Skeletal muscle tissue (tissue), 3 donors: ENCODE measurements at regions not wholly inside any gene's neighbourhood (a gene's known extent, or its start where the extent isn't known, plus 50 kb on each side); places are given as distances from the start of the nearest gene placed in this dataset.

Source experiments
- H3K27ac ChIP-seq: one replicate; pipeline ENCODE4 v1.7.0; 2013; ENCODE audit warnings: mild to moderate bottlenecking, low read depth, low read length, inconsistent platforms
- H3K27me3 ChIP-seq, 3 donors: one replicate each; pipeline ENCODE4 v1.7.0; 2013; ENCODE audit warnings: low read length in 3 of 3; ENCODE audit not compliant: control insufficient read depth in 3 of 3, insufficient read depth in 3 of 3
- H3K36me3 ChIP-seq, 3 donors: one replicate each; pipeline ENCODE4 v1.7.0; 2013; ENCODE audit warnings: low read length in 3 of 3; ENCODE audit not compliant: control insufficient read depth in 3 of 3, insufficient read depth in 3 of 3
- H3K4me1 ChIP-seq, 3 donors: one replicate each; pipeline ENCODE4 v1.7.0; 2013; ENCODE audit warnings: low read length in 3 of 3, mild to moderate bottlenecking in 3 of 3; ENCODE audit not compliant: control insufficient read depth in 3 of 3, insufficient read depth in 3 of 3
- H3K4me3 ChIP-seq, 3 donors: one replicate each; pipeline ENCODE4 v1.7.0; 2013; ENCODE audit warnings: low read length in 3 of 3
- H3K9ac ChIP-seq, 3 donors: one replicate each; pipeline ENCODE4 v1.7.0; 2013; ENCODE audit warnings: low read length in 3 of 3, mild to moderate bottlenecking in 3 of 3, moderate library complexity in 2 of 3, low read depth in 1 of 3
- H3K9me3 ChIP-seq, 3 donors: one replicate each; pipeline ENCODE4 v1.7.0; 2013; ENCODE audit warnings: low read length in 3 of 3; ENCODE audit not compliant: control insufficient read depth in 3 of 3
- donor health status: Osteomylitis.

GRCh38 chr10:28147706-28148105 lies 148.8 kb upstream of the ODAD2 start:
- Histone ChIP-seq H3K9me3 (no peaks in the 10 kb centered on the region), H3K27me3 (no peaks in the 10 kb centered on the region), H3K36me3 (no peaks in the 10 kb centered on the region), H3K4me1 (no peaks in the 10 kb centered on the region), H3K4me3 (no peak overlapping the region), H3K9ac (no peak overlapping the region), H3K27ac (no peak overlapping the region)

DNA sequence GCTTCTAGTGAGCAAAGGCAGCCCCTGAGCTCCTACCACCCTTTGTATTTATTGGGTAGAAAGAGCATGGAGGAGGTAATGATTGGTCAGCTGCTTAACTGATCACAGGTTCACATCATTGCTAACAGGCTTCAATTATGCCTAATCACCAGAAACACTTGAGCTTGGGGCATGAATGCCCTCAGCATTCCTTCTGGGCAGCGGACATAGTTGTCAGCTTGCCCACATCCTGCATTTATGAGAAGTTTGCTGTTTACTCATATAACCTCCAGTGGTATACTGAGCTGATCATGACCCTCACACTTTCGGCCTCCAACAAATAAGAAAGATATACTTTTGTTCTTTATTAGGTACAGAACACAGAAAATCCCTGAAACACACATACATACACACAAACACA lies 140.3 kb upstream of the ODAD2 start:
- Histone ChIP-seq H3K9me3 (no peaks in the 10 kb centered on the region), H3K4me1 (no peaks in the 10 kb centered on the region), H3K9ac (no peak overlapping the region), H3K36me3 (no peaks in the 10 kb centered on the region), H3K4me3 (no peak overlapping the region), H3K27me3 (no peaks in the 10 kb centered on the region), H3K27ac (no peak overlapping the region)

DNA sequence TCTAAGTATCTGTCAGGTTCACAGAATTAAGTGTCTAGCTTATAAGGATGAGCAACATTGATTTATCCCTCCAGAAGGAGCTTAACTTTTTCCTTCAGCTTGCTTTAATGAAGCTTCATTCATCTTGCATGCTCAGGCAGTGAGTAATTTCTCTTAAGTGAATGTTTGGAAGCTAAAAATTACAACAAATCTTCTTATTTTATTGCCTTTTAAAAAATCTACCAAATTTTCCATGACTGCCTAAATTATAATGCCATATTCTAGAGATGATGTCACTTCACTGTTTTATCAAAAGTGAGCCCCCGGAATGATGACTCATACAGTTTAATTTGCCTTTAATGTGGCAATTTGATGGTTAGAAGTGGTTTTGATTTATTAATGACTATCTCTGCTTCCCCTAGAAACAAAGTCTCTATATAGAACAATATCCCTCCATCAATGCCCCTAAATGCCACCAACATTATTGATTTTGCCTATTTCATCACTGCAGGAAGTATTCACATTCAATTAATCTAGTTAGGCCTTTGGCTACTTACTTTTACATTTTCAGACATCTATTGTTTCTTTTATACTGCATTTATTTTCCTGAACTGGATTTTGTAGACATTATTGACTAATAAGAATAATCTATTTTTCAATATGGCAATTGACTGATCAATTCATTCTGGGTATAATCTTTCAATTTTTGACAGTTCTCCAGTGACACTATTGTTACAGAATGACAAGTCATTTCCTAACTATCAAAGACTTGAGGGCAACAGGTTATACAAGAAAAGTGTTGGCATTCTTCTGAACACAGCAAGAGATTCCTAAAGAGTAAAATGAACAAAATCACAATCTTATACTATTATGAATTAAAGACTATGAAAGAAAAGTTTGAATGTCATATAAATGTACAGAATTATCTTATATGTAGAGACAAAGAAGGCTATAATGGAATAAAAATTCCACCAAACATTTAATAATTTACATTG lies 139.3 kb upstream of the ODAD2 start:
- Histone ChIP-seq H3K27me3 (no peaks in the 10 kb centered on the region), H3K9me3 (peaks cover 0 to 2% (median 0%) of the 10 kb centered on the region in 3 donors), H3K4me1 (no peaks in the 10 kb centered on the region), H3K9ac (no peak overlapping the region), H3K36me3 (no peaks in the 10 kb centered on the region), H3K27ac (no peak overlapping the region), H3K4me3 (no peak overlapping the region)

DNA sequence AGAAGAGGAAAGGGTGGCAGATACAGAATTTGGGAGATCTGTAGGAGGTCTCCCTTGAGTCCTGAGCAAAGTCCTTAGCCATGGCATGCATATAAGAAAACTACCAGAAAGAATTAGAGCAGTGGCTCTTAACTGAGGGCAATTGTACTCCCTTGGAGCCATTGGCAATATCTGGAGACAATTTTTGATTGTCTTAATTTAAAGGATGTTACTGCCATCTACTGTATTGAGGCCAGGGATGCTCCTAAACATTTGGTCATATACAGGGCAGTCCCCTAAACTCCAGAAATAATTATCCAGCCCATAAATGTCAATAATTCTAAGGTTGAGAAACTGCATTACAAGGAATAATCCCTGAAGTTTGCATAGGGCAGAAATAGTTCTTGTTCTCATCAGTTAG lies 136.4 kb upstream of the ODAD2 start:
- no peak overlapping the region for H3K27ac ChIP-seq
- H3K4me3 ChIP-seq, result no peak overlapping the region
- no peaks in the 10 kb centered on the region for H3K4me1 ChIP-seq
- H3K9ac ChIP-seq, result no peak overlapping the region
- no peaks in the 10 kb centered on the region for H3K36me3 ChIP-seq
- H3K9me3 ChIP-seq, result peaks cover 0 to 3% (median 0%) of the 10 kb centered on the region in 3 donors
- no peaks in the 10 kb centered on the region for H3K27me3 ChIP-seq

DNA sequence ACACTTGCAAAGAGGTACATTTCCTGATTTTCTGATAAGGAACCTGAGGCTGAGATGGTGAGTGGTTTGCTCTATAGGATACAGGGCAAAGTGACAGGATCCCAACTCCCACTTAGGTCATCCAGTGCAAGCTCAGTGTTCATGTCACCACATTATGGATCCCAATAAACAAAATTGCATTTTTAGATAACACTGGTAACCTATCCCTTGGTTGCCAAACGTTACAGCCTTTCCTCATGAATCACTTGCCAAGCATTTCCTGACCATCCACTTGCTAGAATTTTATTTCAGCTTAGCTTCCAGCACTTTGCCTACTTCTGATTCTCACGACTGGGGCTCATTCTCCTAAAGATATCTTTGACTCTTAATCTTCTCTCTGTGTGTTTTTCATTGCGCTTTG lies 131.4 kb upstream of the ODAD2 start:
- no peaks in the 10 kb centered on the region for H3K36me3 ChIP-seq
- H3K9me3 ChIP-seq, result peaks cover 0 to 3% (median 0%) of the 10 kb centered on the region in 3 donors
- no peak overlapping the region for H3K9ac ChIP-seq

GRCh38 chr10:28127881-28128280 lies 129.0 kb upstream of the ODAD2 start:
- H3K4me3 ChIP-seq, result no peak overlapping the region
- no peak overlapping the region for H3K27ac ChIP-seq

More for the DNA sequence above, 131.4 kb upstream of the ODAD2 start:
- Histone ChIP-seq H3K4me1 (no peaks in the 10 kb centered on the region), H3K27me3 (no peaks in the 10 kb centered on the region), H3K27ac (no peak overlapping the region), H3K4me3 (no peak overlapping the region)

GRCh38 chr10:28125701-28126100 lies 126.8 kb upstream of the ODAD2 start:
- Histone ChIP-seq H3K9me3 (no peaks in the 10 kb centered on the region), H3K27me3 (no peaks in the 10 kb centered on the region), H3K9ac (no peak overlapping the region), H3K36me3 (no peaks in the 10 kb centered on the region), H3K4me1 (no peaks in the 10 kb centered on the region), H3K4me3 (no peak overlapping the region), H3K27ac (no peak overlapping the region)

More at GRCh38 chr10:28127881-28128280, 129.0 kb upstream of the ODAD2 start:
- no peak overlapping the region for H3K9ac ChIP-seq
- no peaks in the 10 kb centered on the region for H3K36me3 ChIP-seq
- H3K9me3 ChIP-seq, result no peaks in the 10 kb centered on the region
- H3K27me3 ChIP-seq, result no peaks in the 10 kb centered on the region
- no peaks in the 10 kb centered on the region for H3K4me1 ChIP-seq

DNA sequence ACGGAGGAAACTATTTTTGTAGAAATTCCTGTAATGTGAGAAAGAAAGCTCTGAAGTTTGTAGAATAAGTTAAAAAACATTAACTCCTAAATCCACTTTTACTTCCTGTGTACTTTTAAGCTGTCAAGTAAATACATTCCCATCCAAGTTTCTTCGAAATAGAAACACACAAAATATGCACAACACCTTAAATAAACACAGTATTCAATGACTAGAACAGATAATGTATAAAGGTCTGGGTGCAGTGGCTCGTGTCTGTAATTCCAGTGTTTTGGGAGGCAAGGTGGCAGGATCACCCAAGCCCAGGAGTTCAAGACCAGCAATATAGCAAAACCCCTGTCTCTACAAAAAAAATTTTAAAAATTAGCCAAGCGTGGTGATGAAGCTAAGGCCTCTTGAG lies 121.9 kb upstream of the ODAD2 start:
- Histone ChIP-seq H3K36me3 (no peaks in the 10 kb centered on the region), H3K27ac (no peak overlapping the region), H3K4me1 (peaks cover 3 to 5% (median 5%) of the 10 kb centered on the region in 3 donors), H3K27me3 (no peaks in the 10 kb centered on the region), H3K4me3 (no peak overlapping the region), H3K9me3 (no peaks in the 10 kb centered on the region), H3K9ac (no peak overlapping the region)

GRCh38 chr10:28120043-28120749 lies 121.3 kb upstream of the ODAD2 start:
- Histone ChIP-seq H3K4me1 (peaks cover 3 to 5% (median 5%) of the 10 kb centered on the region in 3 donors), H3K4me3 (no peak overlapping the region), H3K27me3 (no peaks in the 10 kb centered on the region), H3K27ac (no peak overlapping the region), H3K9ac (no peak overlapping the region), H3K9me3 (no peaks in the 10 kb centered on the region), H3K36me3 (no peaks in the 10 kb centered on the region)
